HCT116 (cell line): ENCODE measurements at regions not wholly inside any gene's neighbourhood (a gene's known extent, or its start where the extent isn't known, plus 50 kb on each side); places are given as distances from the start of the nearest gene placed in this dataset.

ENCODE experiments used
- ATAC-seq: fragments of 200-7000 bp; cut with Tn5 transposase; 2 replicates; pipeline ENCODE4 v1.9.1; 2020; ENCODE audit warnings: mild to moderate bottlenecking, moderate library complexity
- BruUV-seq: library from RNA; stranded (reverse); fragments of 400-500 nt; replicated peaks from 2 replicates; lab custom pipeline; 2021; lab: Mats Ljungman, UMichigan
- CTCF ChIA-PET: fragments of 300-600 bp; sonication (Branson Sonifier 250); formaldehyde crosslinking; loops from one replicate; lab custom pipeline; 2021; ENCODE audit warnings: antibody characterized with exemption; lab: Charles Lee
- POLR2A ChIA-PET: fragments of 300-600, 350-600 bp; sonication (Branson Sonifier 250); formaldehyde crosslinking; loops from one replicate; lab custom pipeline; 2021; ENCODE audit warnings: antibody characterized with exemption; lab: Charles Lee
- RAD21 ChIA-PET, 2 experiments: fragments of 300-600 bp; sonication (Branson Sonifier 250); formaldehyde crosslinking; loops; one replicate each; lab custom pipeline; 2023; ENCODE audit warnings: low total read pairs in 2 of 2; ENCODE audit not compliant: uncharacterized antibody in 2 of 2, unreplicated experiment in 2 of 2, low non-redundant PET in 1 of 2; lab: Charles Lee
- DNase-seq: peaks from one replicate; pipeline ENCODE4 v3.0.0-alpha.2; 2010; ENCODE audit warnings: low read depth, low spot score
- H2AFZ ChIP-seq: fragments of 200-600 bp; shearing (Covaris generic), sonication (generic); 2 replicates; pipeline ENCODE4 v1.6.1; 2017; ENCODE audit warnings: low read depth, mixed run types, mixed read lengths, antibody characterized with exemption, low read length; ENCODE audit not compliant: poor library complexity, severe bottlenecking
- H3K27ac ChIP-seq: 2 replicates; pipeline ENCODE4 v1.5.1; 2012; ENCODE audit warnings: low read depth, low read length
- H3K27me3 ChIP-seq: fragments of 200-600 bp; sonication (generic); 2 replicates; pipeline ENCODE4 v1.6.1; 2016; ENCODE audit warnings: mixed run types, low read length, mixed read lengths; ENCODE audit not compliant: insufficient read depth
- H3K36me3 ChIP-seq, 2 experiments: fragments of 200-500 bp in 1 of 2; fragments of 200-600 bp in 1 of 2; sonication (Bioruptor generic) in 1 of 2; sonication (generic) in 1 of 2; 2 replicates each; pipeline versions ENCODE4 v1.5.1 to v1.6.1; 2014 to 2016; ENCODE audit warnings: low read length in 2 of 2, inconsistent platforms in 1 of 2, mixed read lengths in 1 of 2, mixed run types in 1 of 2; ENCODE audit not compliant: insufficient read depth in 2 of 2, control insufficient read depth in 1 of 2
- H3K4me1 ChIP-seq, 2 experiments: fragments of 200-600 bp in 1 of 2; sonication (generic) in 1 of 2; 2 replicates each; pipeline versions ENCODE4 v1.5.1 to v1.6.1; 2012 to 2017; ENCODE audit warnings: low read length in 2 of 2, inconsistent platforms in 1 of 2, mild to moderate bottlenecking in 1 of 2, mixed read lengths in 1 of 2, mixed run types in 1 of 2, moderate library complexity in 1 of 2; ENCODE audit not compliant: insufficient read depth in 2 of 2, control insufficient read depth in 1 of 2
- H3K4me2 ChIP-seq: fragments of 200-600 bp; sonication (generic); 2 replicates; pipeline ENCODE4 v1.6.1; 2017; ENCODE audit warnings: mixed run types, low read length, mixed read lengths
- H3K4me3 ChIP-seq, 2 experiments: fragments of 200-600 bp in 1 of 2; sonication (generic) in 1 of 2; replicated peaks in 1 of 2; 2 replicates each; pipeline ENCODE4 v1.5.1; 2011 to 2016; ENCODE audit warnings: low read length in 2 of 2, control low read depth in 1 of 2, low read depth in 1 of 2, mild to moderate bottlenecking in 1 of 2, mixed read lengths in 1 of 2, mixed run types in 1 of 2
- H3K79me2 ChIP-seq: fragments of 200-600 bp; sonication (generic); 2 replicates; pipeline ENCODE4 v1.6.1; 2017; ENCODE audit warnings: mild to moderate bottlenecking, mixed run types, low read length, moderate library complexity, mixed read lengths; ENCODE audit not compliant: insufficient read depth
- H3K9ac ChIP-seq: fragments of 200-600 bp; sonication (generic); 2 replicates; pipeline ENCODE4 v1.6.1; 2016; ENCODE audit warnings: low read length, mixed read lengths
- H3K9me2 ChIP-seq: fragments of 200-600 bp; sonication (generic), shearing (Covaris generic); 2 replicates; pipeline ENCODE4 v1.6.1; 2017; ENCODE audit warnings: mixed run types, mild to moderate bottlenecking, moderate library complexity; ENCODE audit not compliant: insufficient read depth
- H3K9me3 ChIP-seq, 2 experiments: fragments of 200-500 bp in 1 of 2; fragments of 200-600 bp in 1 of 2; sonication (Bioruptor generic) in 1 of 2; sonication (generic) in 1 of 2; 2 replicates each; pipeline ENCODE4 v1.6.1; 2014 to 2017; ENCODE audit warnings: low read length in 2 of 2, mixed read lengths in 2 of 2, inconsistent platforms in 1 of 2, low read depth in 1 of 2, mild to moderate bottlenecking in 1 of 2, mixed run types in 1 of 2, moderate library complexity in 1 of 2; ENCODE audit not compliant: control insufficient read depth in 1 of 2, insufficient read depth in 1 of 2
- H4K20me1 ChIP-seq: fragments of 200-600 bp; sonication (generic), shearing (Covaris generic); 2 replicates; pipeline ENCODE4 v1.6.1; 2017; ENCODE audit warnings: mixed run types, mild to moderate bottlenecking, moderate library complexity; ENCODE audit not compliant: insufficient read depth
- POLR2A ChIP-seq: IDR thresholded peaks from 2 replicates; pipeline ENCODE4 v1.7.0; 2011; ENCODE audit warnings: borderline replicate concordance; ENCODE audit not compliant: insufficient read depth, insufficient read length; ENCODE audit errors: extremely low read depth
- SRF ChIP-seq: IDR thresholded peaks from 2 replicates; pipeline ENCODE4 v1.6.1; 2012; ENCODE audit warnings: low read depth
- ZFX ChIP-seq: fragments of 450-650 bp; IDR thresholded peaks from 2 replicates; pipeline ENCODE4 v1.6.1; 2017
- intact Hi-C: fragments of 100-400 bp; cut with micrococcal nuclease; formaldehyde crosslinking; loops from 2 replicates; pipeline ENCODE4 v1.10.0; 2022
- TF ChIP-seq, protein P1 (sequence below), 3 experiments: fragments of 200-600 bp in 1 of 3; sonication (generic) in 1 of 3; IDR thresholded peaks in 2 of 3; conservative IDR thresholded peaks in 1 of 3; 2 replicates each; pipeline ENCODE4 v1.5.1; 2012 to 2017; ENCODE audit warnings: low read depth in 2 of 3, low read length in 2 of 3, antibody characterized with exemption in 1 of 3, borderline replicate concordance in 1 of 3, control low read depth in 1 of 3, mild to moderate bottlenecking in 1 of 3, mixed read lengths in 1 of 3, mixed run types in 1 of 3, moderate library complexity in 1 of 3; ENCODE audit not compliant: insufficient read depth in 1 of 3

GRCh38 chr12:44961887-44962286 lies 85.8 kb upstream of the NELL2 start:
- Histone ChIP-seq H3K4me2 (no peak overlapping the region), H3K9me2 (no peaks in the 10 kb centered on the region), H3K9me3 (no peaks in the 10 kb centered on the region), H3K27ac (no peak overlapping the region), H3K36me3 (no peaks in the 10 kb centered on the region), H3K4me3 (no peak overlapping the region), H2AFZ (no peak overlapping the region), H3K9ac (no peak overlapping the region), H3K27me3 (no peaks in the 10 kb centered on the region), H3K4me1 (no peaks in the 10 kb centered on the region), H3K79me2 (no peaks in the 10 kb centered on the region), H4K20me1 (no peaks in the 10 kb centered on the region)
- ChIA-PET POLR2A (no interaction called here), CTCF (interaction anchor here (1.6 kb wide), 1 partner anchor 13 kb away, joined by 8 read pairs; no protein-coding TSS in a partner anchor), RAD21 (no interaction called here)
- intact Hi-C loops, result no loop called here
- BruUV-seq, result no TSS peak
- ATAC-seq, result no peak
- TF ChIP-seq ZFX (no peak), SRF (no peak)
- DNase-seq, result no peak

- RAD21 ChIA-PET, result no interaction called here
- BruUV-seq, result no TSS peak
- H3K4me1 ChIP-seq, result no peaks in the 10 kb centered on the region
- DNase-seq (peak; percentile 19), ATAC-seq (peak; percentile 98)
- H3K27me3 ChIP-seq, result no peaks in the 10 kb centered on the region
- no peaks in the 10 kb centered on the region for H3K79me2 ChIP-seq
- TF ChIP-seq, protein P1, sequence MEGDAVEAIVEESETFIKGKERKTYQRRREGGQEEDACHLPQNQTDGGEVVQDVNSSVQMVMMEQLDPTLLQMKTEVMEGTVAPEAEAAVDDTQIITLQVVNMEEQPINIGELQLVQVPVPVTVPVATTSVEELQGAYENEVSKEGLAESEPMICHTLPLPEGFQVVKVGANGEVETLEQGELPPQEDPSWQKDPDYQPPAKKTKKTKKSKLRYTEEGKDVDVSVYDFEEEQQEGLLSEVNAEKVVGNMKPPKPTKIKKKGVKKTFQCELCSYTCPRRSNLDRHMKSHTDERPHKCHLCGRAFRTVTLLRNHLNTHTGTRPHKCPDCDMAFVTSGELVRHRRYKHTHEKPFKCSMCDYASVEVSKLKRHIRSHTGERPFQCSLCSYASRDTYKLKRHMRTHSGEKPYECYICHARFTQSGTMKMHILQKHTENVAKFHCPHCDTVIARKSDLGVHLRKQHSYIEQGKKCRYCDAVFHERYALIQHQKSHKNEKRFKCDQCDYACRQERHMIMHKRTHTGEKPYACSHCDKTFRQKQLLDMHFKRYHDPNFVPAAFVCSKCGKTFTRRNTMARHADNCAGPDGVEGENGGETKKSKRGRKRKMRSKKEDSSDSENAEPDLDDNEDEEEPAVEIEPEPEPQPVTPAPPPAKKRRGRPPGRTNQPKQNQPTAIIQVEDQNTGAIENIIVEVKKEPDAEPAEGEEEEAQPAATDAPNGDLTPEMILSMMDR (IDR thresholded peaks at IDR 0.05 in 2 of 3, conservative IDR thresholded peaks at IDR 0.05 in 1 of 3; ENCODE audit: borderline replicate concordance in 1 of 3, insufficient read depth in 1 of 3, low read depth in 2 of 3, low read length in 2 of 3), result peak in 2 of 3 experiments; percentile 49 to 51; a peak in 4 of 6 replicates
- no peak for TF ChIP-seq POLR2A
- H3K4me3 ChIP-seq, result no peak overlapping the region
- H3K4me2 ChIP-seq, result no peak overlapping the region
- H3K36me3 ChIP-seq, result no peaks in the 10 kb centered on the region
- CTCF ChIA-PET, result interaction anchor here (1.1 to 1.6 kb wide), 2 partner anchors 12 kb away, joined by 3 to 8 read pairs; no protein-coding TSS in a partner anchor
- no peaks in the 10 kb centered on the region for H3K9me2 ChIP-seq
- intact Hi-C loops, result no loop called here
- no peaks in the 10 kb centered on the region for H3K9me3 ChIP-seq
- POLR2A ChIA-PET, result no interaction called here
- H3K9ac ChIP-seq, result no peak overlapping the region
- no peaks in the 10 kb centered on the region for H4K20me1 ChIP-seq
- H2AFZ ChIP-seq, result no peak overlapping the region
- H3K27ac ChIP-seq, result no peak overlapping the region
Measured at GRCh38 chr12:44960856-44961255, 84.7 kb upstream of the NELL2 start.
